Activated CD4-positive, CD25-positive, alpha-beta regulatory T cell treated with anti-CD3 and anti-CD28 coated beads, Interleukin-2, amount 50 U/mL, for 24 hours (primary cell): ENCODE measurements at regions not wholly inside any gene's neighbourhood (a gene's known extent, or its start where the extent isn't known, plus 50 kb on each side); places are given as distances from the start of the nearest gene placed in this dataset.
"Not testable (repeated sequence)": the region's sequence is repeated elsewhere in the genome, so short reads cannot be mapped to it uniquely, and the experiment has no call there.

ENCODE experiments used
- ATAC-seq, 2 donors: fragments of 150-1000 bp; cut with Tn5 transposase; one replicate each; pipeline ENCODE4 v1.10.0; 2021; ENCODE audit warnings: mild to moderate bottlenecking in 1 of 2, moderate library complexity in 1 of 2

GRCh38 chr7:50854247-50854646 is 71.6 kb upstream of the GRB10 start:
- ATAC-seq: no peak

GRCh38 chr7:50853311-50853710 is 70.6 kb upstream of the GRB10 start:
- no peak for ATAC-seq

GRCh38 chr7:50852901-50853300 is 70.2 kb upstream of the GRB10 start:
- no peak for ATAC-seq

- no peak for ATAC-seq
These were observed 69.2 kb upstream of the GRB10 start for GRCh38 chr7:50851891-50852290.

- ATAC-seq: no peak
These were observed 68.8 kb upstream of the GRB10 start for GRCh38 chr7:50851451-50851850.

GRCh38 chr7:50849991-50850390 is 67.3 kb upstream of the GRB10 start:
- ATAC-seq: no peak

GRCh38 chr7:50848203-50848602 is 65.5 kb upstream of the GRB10 start:
- ATAC-seq: no peak

GRCh38 chr7:50844861-50845260 is 62.2 kb upstream of the GRB10 start:
- ATAC-seq: not testable (repeated sequence)

GRCh38 chr7:50842041-50842440 is 59.3 kb upstream of the GRB10 start:
- ATAC-seq: no peak

- no peak for ATAC-seq
These were observed 56.1 kb upstream of the GRB10 start for GRCh38 chr7:50838675-50839377.

- no peak for ATAC-seq
These were observed 55.3 kb upstream of the GRB10 start for GRCh38 chr7:50837965-50838364.

- ATAC-seq: no peak
These were observed 54.0 kb upstream of the GRB10 start for GRCh38 chr7:50836646-50837045.

- ATAC-seq: no peak
These were observed 52.5 kb upstream of the GRB10 start for GRCh38 chr7:50835156-50835555.

- ATAC-seq: no peak
These were observed 52.0 kb upstream of the GRB10 start for GRCh38 chr7:50834679-50835078.

GRCh38 chr7:50834031-50834535 is 51.4 kb upstream of the GRB10 start:
- no peak for ATAC-seq

GRCh38 chr7:50832744-50833143 is 50.0 kb upstream of the GRB10 start:
- peak; percentile 56 to 72 for ATAC-seq
